ENCODE measurements at regions not wholly inside any gene's neighbourhood (a gene's known extent, or its start where the extent isn't known, plus 50 kb on each side); places are given as distances from the start of the nearest gene placed in this dataset.

DNA sequence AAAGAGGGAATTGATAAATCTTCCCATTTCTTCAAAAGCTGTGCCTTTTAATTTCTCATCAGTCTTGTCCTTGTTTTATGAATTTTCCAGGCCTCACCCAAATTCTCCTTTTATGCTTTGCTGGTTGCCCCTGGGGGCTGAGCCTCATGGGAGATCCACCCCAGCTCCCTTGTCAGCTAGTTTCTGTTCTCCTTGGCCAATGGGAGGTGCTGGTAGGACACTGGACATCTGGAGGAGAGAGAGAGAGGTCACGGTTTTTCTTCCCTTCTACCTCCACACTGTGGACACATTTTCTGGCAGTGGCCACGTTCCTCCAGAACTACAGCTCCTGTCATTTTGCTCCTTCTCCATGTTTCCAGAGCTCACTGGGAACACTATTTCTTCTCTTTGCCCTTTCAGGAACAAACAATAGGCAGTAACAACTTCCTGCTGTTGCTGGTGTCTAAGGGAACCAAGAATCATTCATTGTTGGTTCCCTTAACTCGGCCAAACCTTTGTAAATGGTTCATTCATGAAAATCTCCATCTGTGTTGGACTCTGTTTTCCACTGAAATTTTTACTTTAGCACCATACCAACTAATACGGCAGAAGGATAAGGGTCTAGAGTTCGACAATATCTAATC, 334.5 kb downstream of the GPAT3 start:
- TF ChIP-seq CTCF (IDR thresholded peaks at IDR 0.05) (no peak), POLR2A (IDR thresholded peaks at IDR 0.05) (no peak)
